Loucy (cell line): ENCODE measurements at regions not wholly inside any gene's neighbourhood (a gene's known extent, or its start where the extent isn't known, plus 50 kb on each side); places are given as distances from the start of the nearest gene placed in this dataset.

Experiments
- EZH2phosphoT487 ChIP-seq: fragments of 200-600 bp; IDR thresholded peaks from 2 replicates; pipeline ENCODE4 v1.6.1; 2018; ENCODE audit warnings: antibody characterized with exemption, mild to moderate bottlenecking, moderate library complexity, borderline replicate concordance
- TF ChIP-seq, protein P1 (sequence below): fragments of 200-600 bp; sonication (generic); conservative IDR thresholded peaks from 2 replicates; pipeline ENCODE4 v1.5.1; 2014; ENCODE audit warnings: mild to moderate bottlenecking, antibody characterized with exemption, low read length

GRCh38 chrX:40422021-40422420 lies 158.7 kb upstream of the ATP6AP2 start:
- no peak for TF ChIP-seq EZH2phosphoT487
- TF ChIP-seq, protein P1, sequence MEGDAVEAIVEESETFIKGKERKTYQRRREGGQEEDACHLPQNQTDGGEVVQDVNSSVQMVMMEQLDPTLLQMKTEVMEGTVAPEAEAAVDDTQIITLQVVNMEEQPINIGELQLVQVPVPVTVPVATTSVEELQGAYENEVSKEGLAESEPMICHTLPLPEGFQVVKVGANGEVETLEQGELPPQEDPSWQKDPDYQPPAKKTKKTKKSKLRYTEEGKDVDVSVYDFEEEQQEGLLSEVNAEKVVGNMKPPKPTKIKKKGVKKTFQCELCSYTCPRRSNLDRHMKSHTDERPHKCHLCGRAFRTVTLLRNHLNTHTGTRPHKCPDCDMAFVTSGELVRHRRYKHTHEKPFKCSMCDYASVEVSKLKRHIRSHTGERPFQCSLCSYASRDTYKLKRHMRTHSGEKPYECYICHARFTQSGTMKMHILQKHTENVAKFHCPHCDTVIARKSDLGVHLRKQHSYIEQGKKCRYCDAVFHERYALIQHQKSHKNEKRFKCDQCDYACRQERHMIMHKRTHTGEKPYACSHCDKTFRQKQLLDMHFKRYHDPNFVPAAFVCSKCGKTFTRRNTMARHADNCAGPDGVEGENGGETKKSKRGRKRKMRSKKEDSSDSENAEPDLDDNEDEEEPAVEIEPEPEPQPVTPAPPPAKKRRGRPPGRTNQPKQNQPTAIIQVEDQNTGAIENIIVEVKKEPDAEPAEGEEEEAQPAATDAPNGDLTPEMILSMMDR, result no peak
